SU-DHL-6 (cell line): ENCODE measurements at regions not wholly inside any gene's neighbourhood (a gene's known extent, or its start where the extent isn't known, plus 50 kb on each side); places are given as distances from the start of the nearest gene placed in this dataset.

Experiments used
- H2AFZ ChIP-seq: fragments of 200-600 bp; sonication (generic); 2 replicates; pipeline ENCODE4 v1.6.1; 2014; ENCODE audit warnings: low read depth, mild to moderate bottlenecking, moderate library complexity, mixed read lengths, antibody characterized with exemption, low read length; ENCODE audit not compliant: severe bottlenecking
- H3F3A ChIP-seq: fragments of 200-600 bp; shearing (Covaris generic); 2 replicates; pipeline ENCODE4 v1.6.0; 2016; ENCODE audit warnings: antibody characterized with exemption, mild to moderate bottlenecking; ENCODE audit not compliant: insufficient read depth
- H3K27ac ChIP-seq: fragments of 200-600 bp; sonication (generic); 2 replicates; pipeline ENCODE4 v1.5.1; 2016; ENCODE audit warnings: low read depth, mild to moderate bottlenecking, low read length, moderate library complexity, mixed read lengths
- H3K27me3 ChIP-seq: fragments of 200-600 bp; sonication (generic), shearing (Covaris generic); 2 replicates; pipeline ENCODE4 v1.6.0; 2014; ENCODE audit warnings: mild to moderate bottlenecking, low read length
- H3K36me3 ChIP-seq: fragments of 200-600 bp; sonication (generic); 2 replicates; pipeline ENCODE4 v1.6.1; 2014; ENCODE audit warnings: mild to moderate bottlenecking, low read length, mixed read lengths
- H3K4me2 ChIP-seq: fragments of 300-600, 200-600 bp; shearing (Covaris generic), sonication (generic); 2 replicates; pipeline ENCODE4 v1.6.0; 2014; ENCODE audit warnings: low read length, low read depth, mild to moderate bottlenecking; ENCODE audit not compliant: poor library complexity, severe bottlenecking
- H3K4me3 ChIP-seq: fragments of 200-600 bp; sonication (generic); 2 replicates; pipeline ENCODE4 v1.5.1; 2014; ENCODE audit warnings: antibody characterized with exemption, low read length, mild to moderate bottlenecking, mixed read lengths; ENCODE audit not compliant: insufficient read depth, poor library complexity, severe bottlenecking
- H3K79me2 ChIP-seq: fragments of 200-600 bp; sonication (generic); 2 replicates; pipeline ENCODE4 v1.6.1; 2014; ENCODE audit warnings: mild to moderate bottlenecking, low read length, moderate library complexity; ENCODE audit not compliant: insufficient read depth
- H3K9ac ChIP-seq: fragments of 200-600 bp; sonication (generic); 2 replicates; pipeline ENCODE4 v1.7.0; 2014; ENCODE audit warnings: mild to moderate bottlenecking, low read length
- H3K9me2 ChIP-seq: fragments of 200-600 bp; sonication (generic); replicated peaks from 2 replicates; pipeline ENCODE4 v1.6.1; 2014; ENCODE audit warnings: low read length; ENCODE audit not compliant: insufficient read depth
- H3K9me3 ChIP-seq: fragments of 200-600 bp; sonication (generic); 2 replicates; pipeline ENCODE4 v1.6.1; 2014; ENCODE audit warnings: low read length, mixed read lengths; ENCODE audit not compliant: insufficient read depth
- H4K20me1 ChIP-seq: fragments of 200-600 bp; sonication (generic); 2 replicates; pipeline ENCODE4 v1.6.1; 2014; ENCODE audit warnings: low read depth, mild to moderate bottlenecking, antibody characterized with exemption, low read length, moderate library complexity, mixed read lengths
- CTCF ChIP-seq: fragments of 200-600 bp; sonication (generic); IDR thresholded peaks from one replicate; pipeline ENCODE4 v1.5.1; 2017; ENCODE audit warnings: antibody characterized with exemption, mild to moderate bottlenecking, low read length, moderate library complexity; ENCODE audit not compliant: insufficient read depth, poor library complexity, severe bottlenecking
- EZH2phosphoT487 ChIP-seq: fragments of 200-600 bp; sonication (generic), shearing (Covaris generic); conservative IDR thresholded peaks from 2 replicates; pipeline ENCODE4 v1.6.1; 2018; ENCODE audit warnings: mild to moderate bottlenecking, antibody characterized with exemption, low read length, moderate library complexity, mixed read lengths

GRCh38 chr4:126630230-126630629 is 1002.5 kb upstream of the INTU start:
- Histone ChIP-seq H3K9ac (no peak overlapping the region), H3K9me3 (no peaks in the 10 kb centered on the region), H3K4me2 (no peak overlapping the region), H3K27ac (no peak overlapping the region), H3K9me2 (no peaks in the 10 kb centered on the region), H2AFZ (no peak overlapping the region), H3K27me3 (no peaks in the 10 kb centered on the region), H3F3A (no peaks in the 10 kb centered on the region), H3K4me3 (no peak overlapping the region), H4K20me1 (no peaks in the 10 kb centered on the region), H3K36me3 (no peaks in the 10 kb centered on the region), H3K79me2 (no peaks in the 10 kb centered on the region)
- TF ChIP-seq EZH2phosphoT487, result no peak
- no peak for TF ChIP-seq CTCF

- Histone ChIP-seq H3F3A (no peaks in the 10 kb centered on the region), H3K79me2 (no peaks in the 10 kb centered on the region), H3K27me3 (no peaks in the 10 kb centered on the region), H3K9me3 (no peaks in the 10 kb centered on the region), H2AFZ (no peak overlapping the region), H3K27ac (no peak overlapping the region), H3K36me3 (no peaks in the 10 kb centered on the region), H3K4me2 (no peak overlapping the region), H4K20me1 (no peaks in the 10 kb centered on the region), H3K9me2 (no peaks in the 10 kb centered on the region), H3K4me3 (no peak overlapping the region), H3K9ac (no peak overlapping the region)
- TF ChIP-seq EZH2phosphoT487, result no peak
Observed at GRCh38 chr4:126633306-126633705, 999.5 kb upstream of the INTU start.

GRCh38 chr4:126637706-126638105 is 995.1 kb upstream of the INTU start:
- Histone ChIP-seq H3K36me3 (no peaks in the 10 kb centered on the region), H3K27ac (no peak overlapping the region), H2AFZ (no peak overlapping the region), H3K79me2 (no peaks in the 10 kb centered on the region), H3K4me3 (no peak overlapping the region), H3K4me2 (no peak overlapping the region), H3K27me3 (no peaks in the 10 kb centered on the region), H3F3A (no peaks in the 10 kb centered on the region), H3K9me3 (no peaks in the 10 kb centered on the region), H4K20me1 (no peaks in the 10 kb centered on the region), H3K9ac (no peak overlapping the region), H3K9me2 (no peaks in the 10 kb centered on the region)
- TF ChIP-seq CTCF, result no peak
- TF ChIP-seq EZH2phosphoT487, result no peak

GRCh38 chr4:126647320-126647719 is 985.4 kb upstream of the INTU start:
- Histone ChIP-seq H3K9ac (no peak overlapping the region), H3K79me2 (no peaks in the 10 kb centered on the region), H3K27me3 (no peaks in the 10 kb centered on the region), H2AFZ (no peak overlapping the region), H3K9me3 (no peaks in the 10 kb centered on the region), H3K36me3 (no peaks in the 10 kb centered on the region), H3K9me2 (no peaks in the 10 kb centered on the region), H3F3A (no peaks in the 10 kb centered on the region), H3K4me2 (no peak overlapping the region), H3K27ac (no peak overlapping the region), H3K4me3 (no peak overlapping the region), H4K20me1 (no peaks in the 10 kb centered on the region)
- TF ChIP-seq CTCF, result no peak
- no peak for TF ChIP-seq EZH2phosphoT487
